ENCODE measurements at regions not wholly inside any gene's neighbourhood (a gene's known extent, or its start where the extent isn't known, plus 50 kb on each side); places are given as distances from the start of the nearest gene placed in this dataset.

- no peak for TF ChIP-seq POLR2A (IDR thresholded peaks at IDR 0.05)
- H3K27ac ChIP-seq = no peak overlapping the region
- H3K36me3 ChIP-seq = no peaks in the 10 kb centered on the region
- H3K4me3 ChIP-seq = no peak overlapping the region
- H3K9me3 ChIP-seq = no peaks in the 10 kb centered on the region
- H3K27me3 ChIP-seq = no peaks in the 10 kb centered on the region
- DNase-seq = no peak
- no peaks in the 10 kb centered on the region for H3K4me1 ChIP-seq
These were observed 137.2 kb upstream of the DACH1 start for GRCh38 chr13:72004246-72004645.

- Histone ChIP-seq H3K27ac (no peak overlapping the region), H3K4me3 (no peak overlapping the region), H3K9me3 (no peaks in the 10 kb centered on the region), H3K4me1 (no peaks in the 10 kb centered on the region), H3K27me3 (no peaks in the 10 kb centered on the region), H3K36me3 (no peaks in the 10 kb centered on the region)
- DNase-seq = no peak
- TF ChIP-seq CTCF (IDR thresholded peaks at IDR 0.05) (no peak), POLR2A (IDR thresholded peaks at IDR 0.05) (no peak)
These were observed 131.2 kb upstream of the DACH1 start for GRCh38 chr13:71998223-71998622.

- DNase-seq = no peak
- no peak for TF ChIP-seq POLR2A (IDR thresholded peaks at IDR 0.05)
- peak in 3 of 6 experiments; percentile 36 to 44 (median 42) for TF ChIP-seq CTCF (IDR thresholded peaks at IDR 0.05)
These were observed 112.6 kb upstream of the DACH1 start for GRCh38 chr13:71979616-71980015.

GRCh38 chr13:71977028-71977427, 110.0 kb upstream of the DACH1 start:
- H3K27me3 ChIP-seq = no peaks in the 10 kb centered on the region
- no peaks in the 10 kb centered on the region for H3K9me3 ChIP-seq
- no peaks in the 10 kb centered on the region for H3K4me1 ChIP-seq
- no peaks in the 10 kb centered on the region for H3K36me3 ChIP-seq
- DNase-seq = no peak
- H3K4me3 ChIP-seq = no peak overlapping the region
- TF ChIP-seq CTCF (IDR thresholded peaks at IDR 0.05) (no peak), POLR2A (IDR thresholded peaks at IDR 0.05) (no peak)
- no peak overlapping the region for H3K27ac ChIP-seq

More at GRCh38 chr13:71979616-71980015, 112.6 kb upstream of the DACH1 start:
- Histone ChIP-seq H3K4me1 (no peaks in the 10 kb centered on the region), H3K9me3 (no peaks in the 10 kb centered on the region), H3K4me3 (no peak overlapping the region), H3K27me3 (no peaks in the 10 kb centered on the region), H3K36me3 (no peaks in the 10 kb centered on the region), H3K27ac (no peak overlapping the region)

- H3K27me3 ChIP-seq = no peaks in the 10 kb centered on the region
- no peak overlapping the region for H3K4me3 ChIP-seq
- no peaks in the 10 kb centered on the region for H3K4me1 ChIP-seq
- H3K9me3 ChIP-seq = no peaks in the 10 kb centered on the region
- TF ChIP-seq POLR2A (IDR thresholded peaks at IDR 0.05) (no peak), CTCF (IDR thresholded peaks at IDR 0.05) (no peak)
- no peak for DNase-seq
- H3K36me3 ChIP-seq = no peaks in the 10 kb centered on the region
- H3K27ac ChIP-seq = no peak overlapping the region
These were observed 101.0 kb upstream of the DACH1 start for GRCh38 chr13:71967990-71968389.

- DNase-seq = no peak
- TF ChIP-seq CTCF (IDR thresholded peaks at IDR 0.05) = no peak
- TF ChIP-seq POLR2A (IDR thresholded peaks at IDR 0.05) = no peak
- Histone ChIP-seq H3K9me3 (no peaks in the 10 kb centered on the region), H3K27me3 (no peaks in the 10 kb centered on the region), H3K36me3 (no peaks in the 10 kb centered on the region), H3K4me1 (no peaks in the 10 kb centered on the region), H3K4me3 (no peak overlapping the region), H3K27ac (no peak overlapping the region)
These were observed 97.6 kb upstream of the DACH1 start for GRCh38 chr13:71964491-71965100.

Data from Peyer's patch (tissue), 4 donors.